ENCODE measurements at regions not wholly inside any gene's neighbourhood (a gene's known extent, or its start where the extent isn't known, plus 50 kb on each side); places are given as distances from the start of the nearest gene placed in this dataset.
A peak's percentile ranks its signal among the peaks of the same experiment; 100 is the strongest.

DNA sequence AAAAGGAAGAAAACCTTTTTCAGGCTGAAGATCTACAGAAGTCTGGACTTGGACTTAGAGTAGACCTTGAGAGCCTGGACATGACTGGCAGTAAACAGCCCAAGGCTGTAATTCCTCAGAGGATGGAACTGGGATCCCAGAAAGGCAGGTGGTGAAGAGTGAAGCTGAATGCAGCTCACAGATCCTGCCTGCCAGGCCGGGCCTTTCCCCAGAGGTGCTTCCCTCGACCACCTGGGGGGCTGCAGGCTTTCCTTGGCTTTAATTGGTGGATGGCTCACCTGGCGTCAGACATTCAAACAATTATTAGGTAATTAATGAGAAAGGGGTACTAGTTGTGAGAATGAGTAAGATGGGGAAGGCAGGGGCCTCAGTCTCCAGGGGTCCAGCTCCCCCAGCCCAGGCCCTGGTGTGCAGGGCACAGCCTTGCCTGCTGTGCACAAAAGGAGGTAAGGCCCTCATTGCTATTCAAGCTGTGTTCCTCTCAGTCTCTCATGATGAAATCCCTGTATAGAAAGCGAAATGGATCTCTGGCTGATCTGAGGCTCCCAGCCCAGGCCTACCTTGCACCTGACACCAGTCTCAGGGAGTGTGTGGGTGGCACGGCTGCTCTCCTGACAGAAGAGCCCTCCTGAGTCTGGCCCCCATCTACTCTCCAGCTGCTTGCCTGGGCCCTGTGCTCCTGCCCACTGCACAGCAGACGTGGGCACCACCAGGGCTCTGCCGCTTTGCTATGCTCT lies 63.0 kb upstream of the TCL1A start:
- Histone ChIP-seq H3K4me1 (ENCODE audit: control insufficient read depth in 4 of 4, insufficient read depth in 4 of 4, low read length in 3 of 4) (no peaks in the 10 kb centered on the region), H3K4me3 (ENCODE audit: low read depth in 1 of 3, low read length in 3 of 3) (no peak overlapping the region), H3K9ac (ENCODE audit: low read depth in 1 of 2, low read length in 2 of 2) (no peak overlapping the region), H3K9me3 (ENCODE audit: control insufficient read depth in 4 of 4, low read length in 3 of 4) (no peaks in the 10 kb centered on the region), H3K36me3 (ENCODE audit: control insufficient read depth in 4 of 4, insufficient read depth in 3 of 4, low read depth in 1 of 4, low read length in 3 of 4) (no peaks in the 10 kb centered on the region), H3K27ac (ENCODE audit: low read depth in 1 of 2, low read length in 2 of 2) (no peak overlapping the region), H3K27me3 (ENCODE audit: control insufficient read depth in 4 of 4, insufficient read depth in 4 of 4, low read length in 3 of 4) (no peaks in the 10 kb centered on the region)
- WGBS: 71% methylated on average over 7 of the region's 7 CpGs
- TF ChIP-seq FOXA1 (IDR thresholded peaks at IDR 0.05): no peak
- TF ChIP-seq SP1 (IDR thresholded peaks at IDR 0.05): no peak
- no peak for TF ChIP-seq NR2F2 (IDR thresholded peaks at IDR 0.05)
- TF ChIP-seq EGR1 (IDR thresholded peaks at IDR 0.05; ENCODE audit: low read depth in 2 of 2): no peak
- no peak for DNase-seq (ENCODE audit: low spot score)

DNA sequence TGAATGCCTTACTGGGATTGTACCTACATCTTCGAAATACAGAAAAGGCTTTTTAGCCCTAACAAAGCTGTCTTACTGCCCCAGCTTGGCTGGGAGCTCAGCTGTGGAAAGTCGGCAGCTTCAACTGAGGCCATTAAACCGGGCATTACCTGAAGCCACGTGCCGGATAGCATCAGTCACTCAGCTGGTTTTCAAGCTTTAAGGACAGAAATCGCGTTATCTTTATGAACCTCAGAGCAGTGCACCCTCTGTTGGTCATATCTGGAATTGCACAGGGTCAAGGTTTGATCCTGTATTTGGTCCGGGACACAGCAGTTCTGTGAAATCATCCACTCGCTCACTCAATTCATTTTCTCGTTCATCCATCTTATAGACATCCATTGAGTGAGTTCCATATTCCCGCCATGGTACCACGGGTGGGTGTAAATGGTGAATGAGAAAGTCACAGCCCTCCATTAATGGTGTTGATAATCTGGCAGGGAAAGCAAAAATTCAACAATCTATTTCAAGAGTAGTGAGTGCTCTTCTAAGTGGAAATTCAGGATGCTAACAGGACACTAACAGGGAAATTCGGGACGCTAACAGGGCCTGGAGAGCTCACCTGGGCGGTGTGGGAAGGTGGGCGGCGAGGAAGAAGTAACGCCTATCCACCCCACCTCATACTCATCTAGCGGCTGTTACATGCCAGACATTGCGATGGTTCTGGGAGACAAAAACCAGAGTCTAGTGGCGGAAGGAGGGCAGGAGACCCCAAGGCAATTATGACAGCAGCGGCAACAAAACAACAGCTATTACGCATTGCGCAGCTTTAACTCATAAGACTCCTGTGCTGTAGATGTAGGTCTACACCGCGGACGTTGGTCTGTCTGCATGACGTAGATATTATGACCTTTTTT lies 60.6 kb upstream of the TCL1A start:
- DNase-seq (ENCODE audit: low spot score): peak; percentile 63
- Histone ChIP-seq H3K9ac (ENCODE audit: low read depth in 1 of 2, low read length in 2 of 2) (no peak overlapping the region), H3K27me3 (ENCODE audit: control insufficient read depth in 4 of 4, insufficient read depth in 4 of 4, low read length in 3 of 4) (peaks cover 0 to 3% (median 0%) of the 10 kb centered on the region in 4 donors), H3K36me3 (ENCODE audit: control insufficient read depth in 4 of 4, insufficient read depth in 3 of 4, low read depth in 1 of 4, low read length in 3 of 4) (no peaks in the 10 kb centered on the region), H3K4me3 (ENCODE audit: low read depth in 1 of 3, low read length in 3 of 3) (no peak overlapping the region), H3K4me1 (ENCODE audit: control insufficient read depth in 4 of 4, insufficient read depth in 4 of 4, low read length in 3 of 4) (no peaks in the 10 kb centered on the region), H3K27ac (ENCODE audit: low read depth in 1 of 2, low read length in 2 of 2) (no peak overlapping the region), H3K9me3 (ENCODE audit: control insufficient read depth in 4 of 4, low read length in 3 of 4) (no peaks in the 10 kb centered on the region)
- TF ChIP-seq NR2F2 (IDR thresholded peaks at IDR 0.05) (no peak), RXRA (IDR thresholded peaks at IDR 0.05) (no peak), HNF4A (conservative IDR thresholded peaks at IDR 0.05) (peak in 1 of 2 donors; percentile 33), FOXA2 (IDR thresholded peaks at IDR 0.05) (no peak), SP1 (IDR thresholded peaks at IDR 0.05) (no peak), HNF4G (IDR thresholded peaks at IDR 0.05) (no peak), FOXA1 (IDR thresholded peaks at IDR 0.05) (no peak), RAD21 (IDR thresholded peaks at IDR 0.05) (peak; percentile 67 to 86)
- TF ChIP-seq, protein P1, sequence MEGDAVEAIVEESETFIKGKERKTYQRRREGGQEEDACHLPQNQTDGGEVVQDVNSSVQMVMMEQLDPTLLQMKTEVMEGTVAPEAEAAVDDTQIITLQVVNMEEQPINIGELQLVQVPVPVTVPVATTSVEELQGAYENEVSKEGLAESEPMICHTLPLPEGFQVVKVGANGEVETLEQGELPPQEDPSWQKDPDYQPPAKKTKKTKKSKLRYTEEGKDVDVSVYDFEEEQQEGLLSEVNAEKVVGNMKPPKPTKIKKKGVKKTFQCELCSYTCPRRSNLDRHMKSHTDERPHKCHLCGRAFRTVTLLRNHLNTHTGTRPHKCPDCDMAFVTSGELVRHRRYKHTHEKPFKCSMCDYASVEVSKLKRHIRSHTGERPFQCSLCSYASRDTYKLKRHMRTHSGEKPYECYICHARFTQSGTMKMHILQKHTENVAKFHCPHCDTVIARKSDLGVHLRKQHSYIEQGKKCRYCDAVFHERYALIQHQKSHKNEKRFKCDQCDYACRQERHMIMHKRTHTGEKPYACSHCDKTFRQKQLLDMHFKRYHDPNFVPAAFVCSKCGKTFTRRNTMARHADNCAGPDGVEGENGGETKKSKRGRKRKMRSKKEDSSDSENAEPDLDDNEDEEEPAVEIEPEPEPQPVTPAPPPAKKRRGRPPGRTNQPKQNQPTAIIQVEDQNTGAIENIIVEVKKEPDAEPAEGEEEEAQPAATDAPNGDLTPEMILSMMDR (IDR thresholded peaks at IDR 0.05; ENCODE audit: low read depth, low read length, missing input control): peak; percentile 95
- TF ChIP-seq, protein P2, sequence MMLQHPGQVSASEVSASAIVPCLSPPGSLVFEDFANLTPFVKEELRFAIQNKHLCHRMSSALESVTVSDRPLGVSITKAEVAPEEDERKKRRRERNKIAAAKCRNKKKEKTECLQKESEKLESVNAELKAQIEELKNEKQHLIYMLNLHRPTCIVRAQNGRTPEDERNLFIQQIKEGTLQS (IDR thresholded peaks at IDR 0.05): no peak
- TF ChIP-seq, protein P3, sequence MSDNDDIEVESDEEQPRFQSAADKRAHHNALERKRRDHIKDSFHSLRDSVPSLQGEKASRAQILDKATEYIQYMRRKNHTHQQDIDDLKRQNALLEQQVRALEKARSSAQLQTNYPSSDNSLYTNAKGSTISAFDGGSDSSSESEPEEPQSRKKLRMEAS (IDR thresholded peaks at IDR 0.05): no peak
- WGBS: 54% methylated on average over 28 of the region's 28 CpGs

DNA sequence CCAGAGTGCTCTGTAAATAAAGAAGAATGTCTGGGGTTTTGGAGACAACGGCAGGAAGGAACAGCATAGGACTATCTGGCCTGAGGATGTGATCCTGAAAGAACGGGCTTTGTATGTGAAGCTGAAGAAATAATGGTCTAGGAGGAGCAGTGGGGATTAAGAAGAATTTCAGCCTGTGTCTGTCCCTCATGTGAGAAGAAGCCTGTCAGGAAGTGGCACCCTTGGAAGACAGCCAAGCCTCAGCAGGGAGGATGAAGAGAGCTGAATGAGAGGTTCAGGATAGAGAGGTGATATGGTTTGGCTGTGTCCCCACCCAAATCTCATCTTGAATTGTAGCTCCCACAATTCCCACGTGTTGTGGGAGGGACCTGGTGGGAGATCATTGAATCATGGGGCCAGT lies 56.9 kb upstream of the TCL1A start:
- Histone ChIP-seq H3K36me3 (ENCODE audit: control insufficient read depth in 4 of 4, insufficient read depth in 3 of 4, low read depth in 1 of 4, low read length in 3 of 4) (no peaks in the 10 kb centered on the region), H3K4me3 (ENCODE audit: low read depth in 1 of 3, low read length in 3 of 3) (no peak overlapping the region), H3K27ac (ENCODE audit: low read depth in 1 of 2, low read length in 2 of 2) (no peak overlapping the region), H3K9ac (ENCODE audit: low read depth in 1 of 2, low read length in 2 of 2) (no peak overlapping the region), H3K27me3 (ENCODE audit: control insufficient read depth in 4 of 4, insufficient read depth in 4 of 4, low read length in 3 of 4) (peaks cover 0 to 3% (median 0%) of the 10 kb centered on the region in 4 donors), H3K4me1 (ENCODE audit: control insufficient read depth in 4 of 4, insufficient read depth in 4 of 4, low read length in 3 of 4) (no peaks in the 10 kb centered on the region), H3K9me3 (ENCODE audit: control insufficient read depth in 4 of 4, low read length in 3 of 4) (peaks cover 0 to 2% (median 0%) of the 10 kb centered on the region in 4 donors)
- DNase-seq (ENCODE audit: low spot score): no peak
- WGBS: 55% methylated on average over 3 of the region's 3 CpGs
- no peak for TF ChIP-seq RXRA (IDR thresholded peaks at IDR 0.05)
- no peak for TF ChIP-seq JUND (IDR thresholded peaks at IDR 0.05)
- TF ChIP-seq, protein P3 (IDR thresholded peaks at IDR 0.05): no peak
- TF ChIP-seq, protein P4, sequence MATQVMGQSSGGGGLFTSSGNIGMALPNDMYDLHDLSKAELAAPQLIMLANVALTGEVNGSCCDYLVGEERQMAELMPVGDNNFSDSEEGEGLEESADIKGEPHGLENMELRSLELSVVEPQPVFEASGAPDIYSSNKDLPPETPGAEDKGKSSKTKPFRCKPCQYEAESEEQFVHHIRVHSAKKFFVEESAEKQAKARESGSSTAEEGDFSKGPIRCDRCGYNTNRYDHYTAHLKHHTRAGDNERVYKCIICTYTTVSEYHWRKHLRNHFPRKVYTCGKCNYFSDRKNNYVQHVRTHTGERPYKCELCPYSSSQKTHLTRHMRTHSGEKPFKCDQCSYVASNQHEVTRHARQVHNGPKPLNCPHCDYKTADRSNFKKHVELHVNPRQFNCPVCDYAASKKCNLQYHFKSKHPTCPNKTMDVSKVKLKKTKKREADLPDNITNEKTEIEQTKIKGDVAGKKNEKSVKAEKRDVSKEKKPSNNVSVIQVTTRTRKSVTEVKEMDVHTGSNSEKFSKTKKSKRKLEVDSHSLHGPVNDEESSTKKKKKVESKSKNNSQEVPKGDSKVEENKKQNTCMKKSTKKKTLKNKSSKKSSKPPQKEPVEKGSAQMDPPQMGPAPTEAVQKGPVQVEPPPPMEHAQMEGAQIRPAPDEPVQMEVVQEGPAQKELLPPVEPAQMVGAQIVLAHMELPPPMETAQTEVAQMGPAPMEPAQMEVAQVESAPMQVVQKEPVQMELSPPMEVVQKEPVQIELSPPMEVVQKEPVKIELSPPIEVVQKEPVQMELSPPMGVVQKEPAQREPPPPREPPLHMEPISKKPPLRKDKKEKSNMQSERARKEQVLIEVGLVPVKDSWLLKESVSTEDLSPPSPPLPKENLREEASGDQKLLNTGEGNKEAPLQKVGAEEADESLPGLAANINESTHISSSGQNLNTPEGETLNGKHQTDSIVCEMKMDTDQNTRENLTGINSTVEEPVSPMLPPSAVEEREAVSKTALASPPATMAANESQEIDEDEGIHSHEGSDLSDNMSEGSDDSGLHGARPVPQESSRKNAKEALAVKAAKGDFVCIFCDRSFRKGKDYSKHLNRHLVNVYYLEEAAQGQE (IDR thresholded peaks at IDR 0.05): no peak
- TF ChIP-seq, protein P2 (IDR thresholded peaks at IDR 0.05): no peak
- no peak for TF ChIP-seq RAD21 (IDR thresholded peaks at IDR 0.05)
- TF ChIP-seq, protein P1 (IDR thresholded peaks at IDR 0.05; ENCODE audit: low read depth, low read length, missing input control): no peak
- TF ChIP-seq GABPA (IDR thresholded peaks at IDR 0.05 in 1 of 2, conservative IDR thresholded peaks at IDR 0.05 in 1 of 2): no peak
- TF ChIP-seq HNF4G (IDR thresholded peaks at IDR 0.05): no peak
- TF ChIP-seq FOXA1 (IDR thresholded peaks at IDR 0.05): no peak

Data from liver (tissue), 8 donors.